GM12864 (cell line): ENCODE measurements at regions not wholly inside any gene's neighbourhood (a gene's known extent, or its start where the extent isn't known, plus 50 kb on each side); places are given as distances from the start of the nearest gene placed in this dataset.

Experiments
- DNase-seq: peaks from one replicate; pipeline ENCODE4 v3.0.0-alpha.2; 2011; ENCODE audit warnings: low read depth
- H3K4me3 ChIP-seq: 2 replicates; pipeline ENCODE4 v1.5.1; 2011; ENCODE audit warnings: mild to moderate bottlenecking, low read depth, low read length, control low read depth
- CTCF ChIP-seq: IDR thresholded peaks from 2 replicates; pipeline ENCODE4 v1.5.1; 2011; ENCODE audit warnings: low read depth, mild to moderate bottlenecking, moderate library complexity, low read length, control low read depth, inconsistent platforms; ENCODE audit errors: missing control alignments

- no peak overlapping the region for H3K4me3 ChIP-seq
- no peak for TF ChIP-seq CTCF
- no peak for DNase-seq
Observed at GRCh38 chr12:107399046-107399445, 286.6 kb upstream of the PWP1 start.

- TF ChIP-seq CTCF, result no peak
- H3K4me3 ChIP-seq, result no peak overlapping the region
- no peak for DNase-seq
Observed at GRCh38 chr12:107400686-107401447, 284.7 kb upstream of the PWP1 start.

GRCh38 chr12:107402041-107403022, 283.3 kb upstream of the PWP1 start:
- H3K4me3 ChIP-seq, result no peak overlapping the region
- peak; percentile 18 for DNase-seq
- TF ChIP-seq CTCF, result peak; percentile 81

- DNase-seq, result no peak
- peak; percentile 73 for TF ChIP-seq CTCF
- H3K4me3 ChIP-seq, result no peak overlapping the region
Observed at GRCh38 chr12:107404981-107405380, 280.6 kb upstream of the PWP1 start.

- H3K4me3 ChIP-seq, result no peak overlapping the region
- TF ChIP-seq CTCF, result no peak
- no peak for DNase-seq
Observed at GRCh38 chr12:107405436-107405835, 280.2 kb upstream of the PWP1 start.

GRCh38 chr12:107406932-107407331, 278.7 kb upstream of the PWP1 start:
- DNase-seq, result no peak
- TF ChIP-seq CTCF, result no peak
- H3K4me3 ChIP-seq, result no peak overlapping the region
